ENCODE measurements at regions not wholly inside any gene's neighbourhood (a gene's known extent, or its start where the extent isn't known, plus 50 kb on each side); places are given as distances from the start of the nearest gene placed in this dataset.

- DNase-seq (ENCODE audit: low read depth) = no peak
- H3K4me3 ChIP-seq (ENCODE audit: low read length) = no peak overlapping the region
- TF ChIP-seq, protein P1, sequence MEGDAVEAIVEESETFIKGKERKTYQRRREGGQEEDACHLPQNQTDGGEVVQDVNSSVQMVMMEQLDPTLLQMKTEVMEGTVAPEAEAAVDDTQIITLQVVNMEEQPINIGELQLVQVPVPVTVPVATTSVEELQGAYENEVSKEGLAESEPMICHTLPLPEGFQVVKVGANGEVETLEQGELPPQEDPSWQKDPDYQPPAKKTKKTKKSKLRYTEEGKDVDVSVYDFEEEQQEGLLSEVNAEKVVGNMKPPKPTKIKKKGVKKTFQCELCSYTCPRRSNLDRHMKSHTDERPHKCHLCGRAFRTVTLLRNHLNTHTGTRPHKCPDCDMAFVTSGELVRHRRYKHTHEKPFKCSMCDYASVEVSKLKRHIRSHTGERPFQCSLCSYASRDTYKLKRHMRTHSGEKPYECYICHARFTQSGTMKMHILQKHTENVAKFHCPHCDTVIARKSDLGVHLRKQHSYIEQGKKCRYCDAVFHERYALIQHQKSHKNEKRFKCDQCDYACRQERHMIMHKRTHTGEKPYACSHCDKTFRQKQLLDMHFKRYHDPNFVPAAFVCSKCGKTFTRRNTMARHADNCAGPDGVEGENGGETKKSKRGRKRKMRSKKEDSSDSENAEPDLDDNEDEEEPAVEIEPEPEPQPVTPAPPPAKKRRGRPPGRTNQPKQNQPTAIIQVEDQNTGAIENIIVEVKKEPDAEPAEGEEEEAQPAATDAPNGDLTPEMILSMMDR (conservative IDR thresholded peaks at IDR 0.05; ENCODE audit: low read depth, low read length) = no peak
Measured at GRCh38 chr20:12410783-12411182, 493.1 kb downstream of the BTBD3 start.

DNA sequence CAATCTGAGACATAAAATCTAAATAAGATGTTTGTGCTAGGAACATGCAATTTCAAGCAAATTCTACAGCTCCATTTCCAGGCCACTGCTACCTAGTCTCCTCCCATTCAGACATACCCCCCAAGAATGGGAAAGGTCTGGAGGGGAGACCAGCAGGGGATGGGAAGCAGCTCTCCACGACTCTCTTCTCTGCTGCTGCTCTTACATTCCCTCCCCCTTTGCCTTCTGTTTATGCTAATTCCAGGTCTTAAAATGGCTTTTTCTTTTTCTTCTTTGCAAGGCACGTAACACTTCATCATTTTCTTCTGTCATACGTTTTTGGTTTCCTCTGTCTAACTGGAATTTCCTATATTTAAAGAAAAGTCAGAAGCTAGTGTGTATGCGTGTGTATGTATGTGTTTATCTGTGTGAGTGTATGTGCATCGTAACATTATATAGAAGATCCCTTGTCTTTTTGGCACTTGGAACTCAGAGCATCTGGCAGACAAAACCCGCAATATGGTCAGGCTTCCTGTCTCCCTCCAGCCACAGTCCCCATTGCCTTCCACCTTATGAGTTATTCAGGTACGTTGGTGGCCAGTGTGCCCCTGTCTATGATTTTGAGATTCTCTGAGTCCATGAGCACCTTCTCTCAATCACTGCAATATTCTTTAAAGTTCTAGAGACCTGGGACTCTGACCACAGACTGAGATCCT lies 493.7 kb downstream of the BTBD3 start:
- TF ChIP-seq, protein P1 (conservative IDR thresholded peaks at IDR 0.05; ENCODE audit: low read depth, low read length) = no peak
- no peak overlapping the region for H3K4me3 ChIP-seq (ENCODE audit: low read length)
- no peak for DNase-seq (ENCODE audit: low read depth)

- H3K4me3 ChIP-seq (ENCODE audit: low read length) = no peak overlapping the region
- DNase-seq (ENCODE audit: low read depth) = no peak
- TF ChIP-seq, protein P1 (conservative IDR thresholded peaks at IDR 0.05; ENCODE audit: low read depth, low read length) = no peak
Measured at GRCh38 chr20:12413116-12413515, 495.4 kb downstream of the BTBD3 start.

DNA sequence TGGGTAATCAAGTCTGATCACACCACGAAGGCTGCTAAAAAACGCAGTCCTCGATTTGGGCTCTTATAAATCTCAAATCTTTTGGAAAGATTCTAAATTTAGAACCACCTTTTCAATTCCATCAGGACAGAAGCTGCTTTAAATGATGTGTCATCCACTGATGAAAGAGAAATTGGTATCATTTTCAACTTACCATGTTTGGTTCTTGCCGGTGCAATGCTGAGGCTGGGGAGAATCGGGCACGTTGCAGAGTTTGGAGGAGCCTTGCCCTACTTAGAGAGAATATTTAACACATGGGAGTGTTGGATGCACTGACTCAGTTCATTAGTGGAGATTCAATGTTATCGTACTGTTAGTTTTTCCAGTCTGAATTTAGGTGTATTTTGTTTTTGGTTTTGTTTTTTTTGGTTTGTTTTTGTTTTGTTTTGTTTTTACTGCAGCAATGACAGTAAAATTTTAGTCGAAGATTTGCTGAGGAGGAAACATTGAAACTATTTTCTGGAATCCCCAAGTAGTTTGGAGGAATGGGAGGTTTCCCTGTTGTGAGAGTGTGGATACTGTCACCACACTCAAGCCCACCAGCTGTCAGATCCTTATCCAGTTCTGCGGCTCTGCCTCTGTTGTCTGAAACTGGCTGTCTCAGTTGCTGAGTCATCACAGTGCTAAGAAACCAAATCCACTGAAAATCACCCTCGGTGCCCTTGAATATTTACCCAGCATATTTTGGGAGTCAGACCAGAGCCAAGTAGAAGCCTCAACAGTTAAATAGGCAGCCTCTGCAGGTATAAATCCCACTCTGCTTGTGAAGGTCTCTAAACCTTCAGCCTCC lies 497.0 kb downstream of the BTBD3 start:
- TF ChIP-seq, protein P1 (conservative IDR thresholded peaks at IDR 0.05; ENCODE audit: low read depth, low read length) = no peak
- DNase-seq (ENCODE audit: low read depth) = no peak
- H3K4me3 ChIP-seq (ENCODE audit: low read length) = no peak overlapping the region

DNA sequence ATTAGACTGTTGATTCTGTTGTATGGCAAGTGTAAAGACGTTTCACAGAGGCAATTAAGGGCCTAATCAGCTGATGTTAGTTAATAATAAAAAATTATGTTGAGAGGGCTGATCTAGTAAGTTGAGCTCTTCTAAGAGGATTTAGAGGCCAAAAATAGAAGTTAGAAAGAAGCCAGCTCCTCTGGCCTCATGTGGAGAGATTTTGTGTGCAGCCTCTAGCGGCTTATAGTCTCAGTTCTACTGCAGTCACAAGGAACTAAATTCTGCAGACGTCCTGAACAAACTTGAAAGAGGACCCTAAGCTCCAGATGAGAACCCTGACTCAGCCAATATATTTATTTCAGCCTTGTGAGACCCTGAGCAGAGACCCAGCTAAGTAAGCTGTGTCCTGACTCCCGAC lies 498.6 kb downstream of the BTBD3 start:
- TF ChIP-seq, protein P1 (conservative IDR thresholded peaks at IDR 0.05; ENCODE audit: low read depth, low read length) = no peak
- no peak for DNase-seq (ENCODE audit: low read depth)
- H3K4me3 ChIP-seq (ENCODE audit: low read length) = no peak overlapping the region

GRCh38 chr20:12433724-12434123 lies 516.0 kb downstream of the BTBD3 start:
- no peak for DNase-seq (ENCODE audit: low read depth)
- H3K4me3 ChIP-seq (ENCODE audit: low read length) = no peak overlapping the region
- TF ChIP-seq, protein P1 (conservative IDR thresholded peaks at IDR 0.05; ENCODE audit: low read depth, low read length) = no peak

GRCh38 chr20:12434672-12435071 lies 517.0 kb downstream of the BTBD3 start:
- H3K4me3 ChIP-seq (ENCODE audit: low read length) = no peak overlapping the region
- TF ChIP-seq, protein P1 (conservative IDR thresholded peaks at IDR 0.05; ENCODE audit: low read depth, low read length) = no peak
- DNase-seq (ENCODE audit: low read depth) = no peak
